Sigmoid colon (tissue), 4 donors: ENCODE measurements at regions not wholly inside any gene's neighbourhood (a gene's known extent, or its start where the extent isn't known, plus 50 kb on each side); places are given as distances from the start of the nearest gene placed in this dataset.

ENCODE experiments used
- EP300 ChIP-seq, 4 donors: sonication (generic); formaldehyde crosslinking; IDR thresholded peaks; one replicate each; pipeline ENCODE4 v1.6.1; 2017; ENCODE audit warnings: antibody characterized with exemption in 4 of 4
- POLR2A ChIP-seq, 2 donors: fragments of 450-650 bp; IDR thresholded peaks; one replicate each; pipeline ENCODE4 v1.6.1; 2016; ENCODE audit warnings: antibody characterized with exemption in 2 of 2, mild to moderate bottlenecking in 2 of 2, moderate library complexity in 2 of 2
- POLR2AphosphoS5 ChIP-seq, 4 donors: sonication (generic); formaldehyde crosslinking; IDR thresholded peaks; one replicate each; pipeline ENCODE4 v1.6.1; 2017; ENCODE audit warnings: antibody characterized with exemption in 4 of 4
- TF ChIP-seq, protein P1 (sequence below), 4 experiments: fragments of 450-650 bp in 3 of 4; fragments of 200-600 bp in 1 of 4; IDR thresholded peaks; one replicate each; pipeline ENCODE4 v1.5.1; 2016 to 2019; ENCODE audit warnings: antibody characterized with exemption in 4 of 4, mild to moderate bottlenecking in 3 of 4, moderate library complexity in 2 of 4

DNA sequence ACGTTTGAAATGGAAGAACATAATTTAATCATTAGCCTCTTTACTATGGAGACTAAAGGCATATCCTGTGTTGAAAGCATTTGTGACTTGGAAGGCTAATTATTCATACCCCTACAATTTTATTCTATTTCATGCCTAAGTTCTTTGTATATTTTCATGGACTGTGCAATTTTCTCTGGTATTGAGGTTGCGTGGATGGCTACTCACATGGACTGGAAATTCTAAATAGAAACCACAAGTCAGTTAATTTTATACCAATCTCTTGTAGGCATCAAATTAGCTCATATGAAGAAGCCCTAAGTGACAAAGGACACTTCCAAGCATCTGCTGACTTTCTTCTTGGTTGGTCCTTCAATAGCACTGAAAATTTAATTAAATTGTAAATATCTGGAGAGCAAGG lies 1353.5 kb downstream of the ROBO1 start:
- TF ChIP-seq POLR2A (IDR thresholded peaks at IDR 0.05) (no peak), EP300 (IDR thresholded peaks at IDR 0.05) (no peak), POLR2AphosphoS5 (IDR thresholded peaks at IDR 0.05) (no peak)
- TF ChIP-seq, protein P1, sequence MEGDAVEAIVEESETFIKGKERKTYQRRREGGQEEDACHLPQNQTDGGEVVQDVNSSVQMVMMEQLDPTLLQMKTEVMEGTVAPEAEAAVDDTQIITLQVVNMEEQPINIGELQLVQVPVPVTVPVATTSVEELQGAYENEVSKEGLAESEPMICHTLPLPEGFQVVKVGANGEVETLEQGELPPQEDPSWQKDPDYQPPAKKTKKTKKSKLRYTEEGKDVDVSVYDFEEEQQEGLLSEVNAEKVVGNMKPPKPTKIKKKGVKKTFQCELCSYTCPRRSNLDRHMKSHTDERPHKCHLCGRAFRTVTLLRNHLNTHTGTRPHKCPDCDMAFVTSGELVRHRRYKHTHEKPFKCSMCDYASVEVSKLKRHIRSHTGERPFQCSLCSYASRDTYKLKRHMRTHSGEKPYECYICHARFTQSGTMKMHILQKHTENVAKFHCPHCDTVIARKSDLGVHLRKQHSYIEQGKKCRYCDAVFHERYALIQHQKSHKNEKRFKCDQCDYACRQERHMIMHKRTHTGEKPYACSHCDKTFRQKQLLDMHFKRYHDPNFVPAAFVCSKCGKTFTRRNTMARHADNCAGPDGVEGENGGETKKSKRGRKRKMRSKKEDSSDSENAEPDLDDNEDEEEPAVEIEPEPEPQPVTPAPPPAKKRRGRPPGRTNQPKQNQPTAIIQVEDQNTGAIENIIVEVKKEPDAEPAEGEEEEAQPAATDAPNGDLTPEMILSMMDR (IDR thresholded peaks at IDR 0.05) = no peak
